EL (cell line): ENCODE measurements at regions not wholly inside any gene's neighbourhood (a gene's known extent, or its start where the extent isn't known, plus 50 kb on each side); places are given as distances from the start of the nearest gene placed in this dataset.

Source experiments
- DNase-seq: peaks from one replicate; pipeline ENCODE4 v3.0.0-alpha.2; 2016

GRCh38 chr2:12127638-12128037 lies 381.2 kb downstream of the LPIN1 start:
- no peak for DNase-seq

GRCh38 chr2:12131975-12132374 lies 385.5 kb downstream of the LPIN1 start:
- DNase-seq: no peak

- DNase-seq: no peak
Measured at GRCh38 chr2:12141618-12142258, 395.3 kb downstream of the LPIN1 start.

DNA sequence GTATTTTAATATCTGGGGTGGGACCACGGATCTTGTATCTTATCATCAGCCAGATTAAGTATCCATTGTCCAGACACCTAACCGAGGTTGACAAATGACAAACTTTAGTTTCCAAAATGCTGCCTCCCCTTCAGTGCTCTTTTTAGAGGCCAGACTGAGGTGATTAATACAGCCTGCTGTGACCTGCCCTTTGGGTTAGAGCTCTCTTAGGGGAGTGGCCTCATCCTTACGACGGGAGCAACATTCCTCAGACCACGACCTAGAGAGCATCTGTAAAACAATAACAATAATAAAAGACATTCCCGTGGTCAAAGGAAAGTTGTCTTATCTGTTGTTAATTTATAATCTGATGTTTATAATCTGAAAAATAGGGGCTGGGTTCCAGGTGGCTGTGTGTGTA lies 405.3 kb downstream of the LPIN1 start:
- peak; percentile 21 for DNase-seq

DNA sequence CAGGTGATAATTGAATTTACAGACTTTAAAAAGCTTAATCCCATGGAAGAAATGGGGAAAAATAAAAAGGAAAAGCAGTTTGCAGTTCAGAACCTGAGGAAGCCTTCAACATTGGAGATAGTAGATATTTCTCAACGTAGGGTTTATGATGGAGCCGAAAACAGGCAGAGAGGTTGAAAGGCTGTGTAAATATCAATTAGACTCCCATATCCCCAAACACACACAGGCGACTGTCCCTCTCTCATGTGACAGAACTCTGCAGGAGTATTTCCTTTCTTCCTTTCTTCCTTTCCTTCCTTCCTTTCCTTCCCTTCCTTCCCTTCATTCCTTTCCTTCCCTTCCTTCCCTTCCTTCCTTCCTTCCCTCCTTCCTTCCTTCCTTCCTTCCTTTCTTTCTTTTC lies 406.5 kb downstream of the LPIN1 start:
- no peak for DNase-seq

DNA sequence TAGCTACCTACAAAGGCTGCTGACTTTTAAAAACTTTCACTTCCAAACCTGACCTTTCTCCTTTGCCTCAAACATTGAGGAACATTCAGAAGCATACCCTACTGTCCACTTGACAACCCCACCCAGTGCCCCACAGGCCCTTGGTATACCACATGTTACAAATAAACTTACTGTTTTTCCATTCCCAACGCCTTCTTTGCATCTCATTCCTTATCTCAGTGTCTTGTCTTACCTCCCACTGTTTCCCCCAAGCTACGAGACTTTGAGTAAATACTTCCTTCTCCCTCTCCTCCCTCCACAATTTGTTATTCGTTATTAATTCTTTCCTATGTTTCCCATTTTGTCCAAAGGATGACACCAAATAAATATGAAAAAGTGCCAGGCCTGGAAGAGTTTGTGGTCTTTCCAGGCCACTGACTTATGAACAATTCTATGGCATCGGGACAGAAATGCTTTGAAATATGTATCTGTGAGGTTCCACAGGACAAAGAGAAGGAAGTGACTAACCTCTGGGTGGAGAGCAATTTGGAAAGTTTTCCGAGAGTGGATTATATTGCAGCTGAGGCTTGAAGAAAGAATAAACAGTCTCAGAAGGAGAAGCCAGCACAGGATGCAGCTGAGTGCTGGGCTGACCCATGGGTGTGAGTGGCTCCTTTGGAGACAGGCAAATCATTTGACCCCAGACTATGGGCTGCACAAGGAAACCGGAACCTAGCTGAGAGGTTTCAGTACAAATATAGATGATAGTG lies 409.0 kb downstream of the LPIN1 start:
- DNase-seq: peak; percentile 84

DNA sequence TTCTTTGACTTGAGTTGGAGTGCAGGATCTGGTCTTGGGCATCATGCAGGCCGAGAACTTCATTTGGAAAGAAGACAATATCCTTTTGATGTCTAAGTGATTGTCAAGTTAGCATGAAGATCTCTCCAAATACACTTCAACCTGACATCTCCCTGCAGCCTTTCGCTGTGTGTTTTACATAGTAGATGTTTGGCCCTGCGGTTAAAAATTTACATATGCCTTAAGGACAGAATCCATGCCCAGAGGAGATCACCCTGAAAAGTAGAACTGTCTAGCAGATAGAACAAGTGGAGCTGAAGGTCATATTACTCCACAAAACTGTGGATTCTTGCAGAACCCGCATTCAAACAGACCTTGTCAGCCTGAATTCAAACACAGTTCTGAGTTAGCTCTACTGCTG lies 409.9 kb downstream of the LPIN1 start:
- DNase-seq: no peak

- no peak for DNase-seq
Measured at GRCh38 chr2:12161085-12161484, 414.7 kb downstream of the LPIN1 start.

DNA sequence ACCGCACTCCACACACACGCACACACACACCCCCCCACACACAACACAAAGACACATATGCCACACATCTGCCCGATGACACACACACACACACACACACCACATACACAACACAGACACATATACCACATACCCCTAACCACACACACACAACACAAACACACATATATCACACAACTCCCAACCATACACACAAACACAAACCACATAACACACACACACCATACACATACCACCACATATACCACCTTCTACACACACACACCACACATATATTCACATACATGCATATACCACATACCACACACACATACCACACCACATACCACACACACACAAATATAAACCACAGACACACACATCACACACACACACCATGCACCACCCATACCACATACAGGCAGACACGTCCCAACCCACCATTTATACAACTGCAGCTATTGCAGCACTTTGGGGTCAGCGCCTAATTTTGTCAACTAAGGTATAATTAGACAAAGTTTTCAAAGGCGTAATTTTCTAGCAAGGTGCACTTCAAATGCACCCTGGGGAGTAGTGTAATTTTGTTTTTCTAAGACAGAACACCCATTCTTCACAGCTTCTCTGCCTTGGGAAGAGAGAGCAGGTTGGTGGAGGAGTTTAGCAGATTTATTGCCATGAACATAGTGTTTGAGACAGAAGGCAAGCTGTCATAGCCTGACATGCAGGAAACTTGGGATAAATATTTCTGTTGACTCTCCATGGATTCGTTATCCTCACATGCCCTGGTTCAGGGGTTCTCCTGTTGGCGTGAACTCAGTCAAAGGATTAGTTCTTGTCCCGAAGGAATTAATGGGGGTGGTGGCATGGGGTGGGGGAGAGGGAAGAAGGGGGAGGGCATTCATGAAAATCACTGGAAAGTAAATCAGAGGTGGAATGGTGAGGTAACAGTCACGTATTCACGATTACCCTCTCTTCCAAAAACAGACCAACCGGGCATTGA lies 416.1 kb downstream of the LPIN1 start:
- no peak for DNase-seq

- DNase-seq: no peak
Measured at GRCh38 chr2:12163866-12164265, 417.4 kb downstream of the LPIN1 start.

DNA sequence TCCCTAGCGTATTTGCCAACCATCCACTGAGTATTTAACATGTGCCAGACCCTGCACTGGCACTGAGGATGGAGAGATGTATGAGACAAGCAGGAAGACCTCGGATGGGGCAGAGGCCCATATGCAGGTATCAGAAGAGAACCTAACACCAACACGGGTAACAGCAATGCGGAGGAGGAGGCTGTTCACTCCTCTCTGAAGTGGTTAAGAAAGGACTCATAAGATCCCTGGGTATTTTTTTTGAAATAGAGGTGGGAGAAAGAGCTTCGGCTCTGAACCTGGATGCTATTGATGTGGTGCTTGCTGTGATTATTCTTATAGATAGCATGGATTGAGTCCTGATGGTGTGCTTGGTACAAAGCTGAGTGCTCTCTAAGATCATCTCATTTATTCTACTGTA lies 418.3 kb downstream of the LPIN1 start:
- no peak for DNase-seq

- no peak for DNase-seq
Measured at GRCh38 chr2:12167525-12168317, 421.3 kb downstream of the LPIN1 start.

DNA sequence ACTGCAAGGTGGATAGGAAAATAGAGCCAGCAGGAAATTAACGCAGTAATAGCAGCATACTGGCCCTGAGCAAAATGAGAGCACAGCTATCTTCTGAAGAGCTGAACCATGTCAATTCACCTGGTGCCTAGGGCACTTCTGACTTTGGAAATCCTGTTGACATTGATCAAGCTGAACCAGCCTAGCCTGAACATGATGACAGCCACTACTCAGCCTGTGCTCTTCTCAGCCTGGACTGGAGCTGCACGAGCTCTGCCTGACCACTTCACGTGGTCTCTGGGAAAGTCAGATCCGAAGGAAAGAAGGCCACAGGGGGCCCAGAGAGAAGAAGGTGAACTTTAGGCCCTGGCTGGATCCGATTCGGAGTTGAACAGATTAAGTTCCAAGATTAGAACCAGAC lies 421.9 kb downstream of the LPIN1 start:
- no peak for DNase-seq

- DNase-seq: peak; percentile 69
Measured at GRCh38 chr2:12168791-12169388, 422.5 kb downstream of the LPIN1 start.

GRCh38 chr2:12169721-12170120 lies 423.3 kb downstream of the LPIN1 start:
- DNase-seq: peak; percentile 92

DNA sequence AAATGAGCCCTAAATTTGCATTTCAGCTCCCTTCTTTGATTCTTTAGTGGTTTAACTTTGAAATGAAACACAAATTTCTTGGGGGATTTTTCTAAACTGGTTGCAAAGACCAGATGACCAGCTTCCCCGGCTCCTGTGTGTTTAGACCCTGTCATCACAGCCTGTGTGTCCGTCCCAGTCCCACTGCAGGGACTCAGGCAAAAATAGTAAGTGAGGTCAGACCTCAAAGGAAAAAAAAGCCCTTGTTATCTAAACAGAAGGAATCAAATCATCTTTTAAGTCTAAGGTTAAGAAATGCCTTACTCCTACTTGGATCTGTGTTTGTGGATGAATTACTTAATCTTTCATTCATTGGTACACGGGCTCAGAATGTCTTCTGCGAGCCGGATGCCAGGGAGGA lies 423.7 kb downstream of the LPIN1 start:
- DNase-seq: no peak

DNA sequence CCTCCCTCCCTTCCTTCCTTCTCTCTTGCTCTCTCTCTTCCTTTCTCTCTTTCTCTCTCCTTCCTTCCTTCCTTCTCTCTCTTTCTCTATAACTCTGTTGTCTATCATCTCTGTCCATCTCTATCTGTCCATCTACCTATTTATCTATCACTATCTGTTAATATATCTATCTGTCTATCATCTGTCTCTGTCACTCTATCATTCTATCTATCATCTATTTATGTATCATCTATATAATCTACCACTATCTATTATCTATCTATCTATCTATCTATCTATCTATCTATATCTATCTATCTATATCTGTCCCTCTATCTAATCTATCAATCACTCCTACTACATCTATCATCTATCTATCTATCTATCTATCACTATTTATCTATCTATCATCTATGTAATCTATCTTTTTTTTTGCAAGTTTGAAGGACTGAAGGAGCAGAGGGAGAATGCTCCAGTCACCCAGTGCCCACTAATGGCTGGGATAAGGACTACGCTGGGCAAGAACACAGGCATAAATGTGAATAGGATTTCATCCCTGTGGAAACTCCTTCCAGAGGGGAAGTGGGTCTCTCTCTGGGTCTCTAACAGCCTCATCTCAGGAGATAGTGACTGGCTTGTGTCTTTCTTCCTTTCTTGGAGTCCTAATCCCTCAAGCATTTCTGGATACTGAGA lies 427.0 kb downstream of the LPIN1 start:
- DNase-seq: peak; percentile 14

GRCh38 chr2:12173943-12174340 lies 427.5 kb downstream of the LPIN1 start:
- peak; percentile 3 for DNase-seq

- no peak for DNase-seq
Measured at GRCh38 chr2:12175323-12175722, 428.9 kb downstream of the LPIN1 start.

DNA sequence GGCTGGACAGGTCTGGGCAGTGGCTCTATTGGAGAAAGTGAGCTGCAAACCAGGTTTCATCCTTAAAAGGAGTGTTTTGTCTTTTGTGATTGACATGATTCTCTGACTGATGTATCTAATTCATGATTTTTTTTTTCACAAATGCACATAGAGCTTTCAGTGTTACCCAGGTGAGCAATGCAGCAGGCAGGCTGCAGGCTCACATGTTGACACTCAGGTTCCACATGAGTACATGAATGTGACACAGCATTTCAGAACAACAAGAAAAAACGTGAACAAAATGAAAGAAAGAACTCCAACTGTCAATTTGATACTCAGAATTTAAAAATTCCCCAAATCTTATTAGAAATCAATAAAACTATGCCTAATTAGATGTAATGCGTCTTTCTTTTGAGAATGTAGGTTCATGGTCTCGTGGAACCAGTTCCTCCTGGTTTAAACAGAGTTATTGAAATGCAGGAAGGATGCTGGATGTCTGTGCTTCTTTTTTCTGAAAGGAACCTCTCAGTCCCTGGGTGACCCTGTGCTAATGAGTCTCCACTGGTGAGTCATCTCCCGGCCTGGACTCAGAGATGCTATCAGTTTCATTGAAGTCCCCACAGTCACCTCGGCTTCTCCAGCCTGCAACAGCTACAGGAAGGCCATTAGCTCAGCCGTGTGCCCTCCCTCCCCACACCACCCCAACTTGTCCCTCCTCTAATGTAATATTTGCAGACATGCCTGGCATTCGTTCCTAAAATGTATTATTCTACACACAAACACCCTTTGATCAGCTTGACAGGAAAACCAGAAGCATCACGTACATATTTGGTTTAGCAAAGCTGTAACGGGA lies 430.4 kb downstream of the LPIN1 start:
- peak; percentile 86 for DNase-seq
